ENCODE measurements at regions not wholly inside any gene's neighbourhood (a gene's known extent, or its start where the extent isn't known, plus 50 kb on each side); places are given as distances from the start of the nearest gene placed in this dataset.

DNA sequence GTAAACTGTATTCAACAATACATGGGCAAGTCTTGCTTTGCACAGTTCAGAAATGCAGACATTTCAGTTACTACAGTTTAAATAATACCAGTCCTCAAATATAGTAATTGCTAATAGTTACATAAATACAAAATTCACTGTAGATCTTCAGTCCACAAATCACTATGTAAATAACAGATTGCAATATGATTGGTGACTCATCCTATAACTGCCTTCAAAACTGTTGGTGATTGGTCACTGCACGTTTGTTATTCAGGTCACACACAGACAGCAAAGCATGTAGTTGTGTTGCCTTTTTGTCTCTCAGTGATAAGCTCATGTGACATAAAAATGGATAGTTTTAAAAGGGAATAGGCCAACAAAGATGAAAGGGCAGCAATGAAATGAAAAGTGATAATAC is 186.5 kb upstream of the CTTNBP2NL start:
- DNase-seq (ENCODE audit: low read depth in 4 of 4, low spot score in 1 of 4): no peak

- DNase-seq (ENCODE audit: low read depth in 4 of 4, low spot score in 1 of 4): no peak
These were observed 176.7 kb upstream of the CTTNBP2NL start for GRCh38 chr1:112219267-112219666.

GRCh38 chr1:112230232-112230631 is 165.8 kb upstream of the CTTNBP2NL start:
- DNase-seq (ENCODE audit: low read depth in 4 of 4, low spot score in 1 of 4): no peak

GRCh38 chr1:112231331-112231730 is 164.7 kb upstream of the CTTNBP2NL start:
- DNase-seq (ENCODE audit: low read depth in 4 of 4, low spot score in 1 of 4): no peak

- no peak for DNase-seq (ENCODE audit: low read depth in 4 of 4, low spot score in 1 of 4)
These were observed 163.2 kb upstream of the CTTNBP2NL start for GRCh38 chr1:112232848-112233247.

GRCh38 chr1:112234710-112235109 is 161.3 kb upstream of the CTTNBP2NL start:
- no peak for DNase-seq (ENCODE audit: low read depth in 4 of 4, low spot score in 1 of 4)

DNA sequence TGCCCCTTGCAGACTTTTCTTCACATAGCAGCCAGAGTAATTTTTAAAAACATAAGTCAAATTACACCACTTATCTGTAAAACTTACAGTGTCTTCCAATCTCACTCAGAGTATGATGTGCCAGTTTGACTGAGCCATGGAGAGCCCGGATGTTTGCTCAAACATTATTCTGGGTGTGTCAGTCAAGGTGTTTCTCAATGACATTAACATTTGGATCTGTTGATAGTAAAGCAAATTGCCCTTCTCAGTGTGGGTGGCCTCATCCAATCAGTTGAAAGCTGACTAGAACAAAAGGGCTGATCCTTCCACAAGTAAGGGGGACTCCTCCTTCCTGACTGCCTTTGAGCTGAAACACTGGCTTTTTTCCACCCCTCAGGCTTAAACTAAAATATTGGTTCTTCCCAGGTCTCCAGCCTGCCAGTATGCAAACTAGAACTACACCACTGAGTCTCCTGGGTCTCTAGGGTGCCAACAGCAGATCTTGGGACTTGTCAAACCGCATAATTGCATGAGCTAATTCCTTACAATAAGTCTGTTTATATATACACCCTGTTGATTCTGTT is 157.9 kb upstream of the CTTNBP2NL start:
- no peak for DNase-seq (ENCODE audit: low read depth in 4 of 4, low spot score in 1 of 4)

DNA sequence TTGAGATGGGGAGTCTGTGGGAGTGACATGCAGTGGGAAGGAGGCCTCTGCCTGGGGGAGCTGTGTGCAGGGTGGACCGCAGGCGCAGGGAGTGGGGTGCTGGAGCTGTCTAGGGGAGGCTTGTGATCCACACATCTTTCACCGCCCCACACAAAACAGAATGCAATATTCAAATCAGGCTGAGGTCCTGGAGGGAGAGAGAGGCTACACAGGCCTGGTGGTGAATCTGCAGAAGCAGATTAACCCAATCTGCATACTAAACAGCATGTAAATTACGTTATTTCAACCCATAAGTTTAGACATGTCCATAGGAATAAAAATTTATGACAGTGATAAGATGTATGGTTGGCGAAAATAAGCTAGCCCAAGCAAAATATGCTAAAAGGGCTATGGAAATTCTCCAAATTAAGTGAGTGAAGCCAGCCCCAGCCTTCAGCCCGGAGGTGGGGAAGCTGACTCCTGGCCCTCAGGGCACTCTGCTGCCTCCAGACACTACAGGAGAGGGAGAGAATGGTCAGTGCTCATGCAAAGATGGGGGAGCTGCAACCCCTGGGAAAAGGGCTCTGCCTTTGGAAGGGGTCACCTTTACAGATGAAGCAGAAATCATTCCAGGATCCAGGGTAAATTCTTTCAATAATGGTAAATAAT is 156.2 kb upstream of the CTTNBP2NL start:
- no peak for DNase-seq (ENCODE audit: low read depth in 4 of 4, low spot score in 1 of 4)

GRCh38 chr1:112242470-112242869 is 153.5 kb upstream of the CTTNBP2NL start:
- DNase-seq (ENCODE audit: low read depth in 4 of 4, low spot score in 1 of 4): no peak

DNA sequence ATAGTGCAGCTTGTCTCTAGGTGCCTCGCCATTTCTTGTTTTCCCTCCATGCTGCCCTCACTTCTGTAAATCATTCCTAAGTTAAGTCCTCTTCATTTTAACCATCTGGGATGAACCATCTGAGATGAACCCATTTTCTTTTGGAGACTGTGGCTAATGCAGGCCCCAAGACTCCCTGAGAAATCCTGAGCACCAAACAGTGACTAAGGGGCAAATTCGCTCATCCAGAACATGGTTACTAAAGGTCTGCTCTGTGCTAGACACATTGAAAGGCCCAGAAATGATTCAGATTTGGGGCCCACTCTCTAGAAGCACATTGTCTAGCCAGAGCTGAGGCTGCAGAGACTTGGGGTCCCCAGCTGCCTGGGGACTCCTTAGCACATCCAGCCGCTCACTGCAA is 151.9 kb upstream of the CTTNBP2NL start:
- no peak for DNase-seq (ENCODE audit: low read depth in 4 of 4, low spot score in 1 of 4)

GRCh38 chr1:112245114-112245513 is 150.9 kb upstream of the CTTNBP2NL start:
- no peak for DNase-seq (ENCODE audit: low read depth in 4 of 4, low spot score in 1 of 4)

DNA sequence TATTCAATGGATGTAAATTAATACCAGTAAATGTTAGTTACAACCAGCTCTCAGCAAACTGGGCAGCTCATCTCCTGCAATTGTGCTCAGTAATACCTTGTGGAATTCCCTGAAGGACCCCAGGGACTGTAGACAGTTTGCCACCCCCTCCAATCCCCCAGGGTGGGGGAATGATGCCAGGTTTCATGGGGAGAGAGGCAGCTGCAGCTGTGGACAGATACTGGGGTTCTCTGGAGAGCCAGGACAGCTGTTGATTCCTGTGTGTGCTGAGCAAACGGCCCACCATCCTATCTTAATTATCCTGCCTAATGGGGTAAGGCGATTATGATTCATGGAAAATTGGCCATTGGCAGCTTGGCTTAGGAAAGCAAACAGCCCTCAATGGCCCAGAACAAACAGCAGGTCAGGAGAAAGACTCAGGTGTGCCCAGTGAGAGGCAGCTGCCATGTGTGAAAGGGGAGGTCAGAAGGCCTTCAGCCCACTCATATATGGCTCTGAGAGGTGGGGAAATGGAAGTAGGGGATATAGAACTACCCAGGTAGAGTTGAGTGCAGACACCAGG is 148.9 kb upstream of the CTTNBP2NL start:
- DNase-seq (ENCODE audit: low read depth in 4 of 4, low spot score in 1 of 4): no peak

DNA sequence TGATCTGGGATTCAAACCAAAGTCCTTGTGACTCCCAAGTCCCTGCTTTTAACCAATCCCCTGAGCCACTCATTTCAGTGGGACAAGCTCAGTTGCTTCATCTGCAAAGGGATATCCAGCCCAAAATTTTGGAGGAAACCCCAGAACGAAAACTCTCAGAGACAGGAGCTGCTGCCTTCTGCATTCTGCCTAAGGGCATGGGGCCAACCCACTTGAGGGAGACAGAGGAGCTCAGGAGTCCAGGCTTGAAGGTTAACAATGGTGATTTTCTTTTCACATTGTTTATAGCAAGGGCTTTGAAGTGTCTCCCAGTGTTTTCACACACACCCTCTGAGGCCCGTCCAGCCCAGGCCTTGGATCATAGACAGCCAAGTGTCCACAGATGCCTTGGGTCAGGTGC is 148.1 kb upstream of the CTTNBP2NL start:
- DNase-seq (ENCODE audit: low read depth in 4 of 4, low spot score in 1 of 4): no peak

DNA sequence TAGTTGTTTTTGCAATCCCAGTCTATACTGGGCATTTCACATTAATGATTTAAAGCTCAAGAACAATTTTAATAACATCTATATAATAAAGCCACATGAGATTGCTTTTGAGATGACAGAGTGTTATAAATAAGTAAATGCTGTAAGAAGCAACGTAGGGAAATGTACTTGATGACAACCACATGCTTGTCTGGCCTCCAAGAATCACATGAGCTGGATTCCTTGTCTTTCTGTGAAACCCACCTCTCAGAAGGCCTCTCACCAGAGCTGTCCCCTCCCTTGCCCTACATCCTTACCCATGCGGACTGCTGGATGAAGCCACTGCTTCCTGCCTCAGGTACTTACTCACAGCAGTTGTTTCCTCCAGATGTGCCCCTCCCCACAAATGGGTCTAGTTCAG is 145.1 kb upstream of the CTTNBP2NL start:
- no peak for DNase-seq (ENCODE audit: low read depth in 4 of 4, low spot score in 1 of 4)

DNA sequence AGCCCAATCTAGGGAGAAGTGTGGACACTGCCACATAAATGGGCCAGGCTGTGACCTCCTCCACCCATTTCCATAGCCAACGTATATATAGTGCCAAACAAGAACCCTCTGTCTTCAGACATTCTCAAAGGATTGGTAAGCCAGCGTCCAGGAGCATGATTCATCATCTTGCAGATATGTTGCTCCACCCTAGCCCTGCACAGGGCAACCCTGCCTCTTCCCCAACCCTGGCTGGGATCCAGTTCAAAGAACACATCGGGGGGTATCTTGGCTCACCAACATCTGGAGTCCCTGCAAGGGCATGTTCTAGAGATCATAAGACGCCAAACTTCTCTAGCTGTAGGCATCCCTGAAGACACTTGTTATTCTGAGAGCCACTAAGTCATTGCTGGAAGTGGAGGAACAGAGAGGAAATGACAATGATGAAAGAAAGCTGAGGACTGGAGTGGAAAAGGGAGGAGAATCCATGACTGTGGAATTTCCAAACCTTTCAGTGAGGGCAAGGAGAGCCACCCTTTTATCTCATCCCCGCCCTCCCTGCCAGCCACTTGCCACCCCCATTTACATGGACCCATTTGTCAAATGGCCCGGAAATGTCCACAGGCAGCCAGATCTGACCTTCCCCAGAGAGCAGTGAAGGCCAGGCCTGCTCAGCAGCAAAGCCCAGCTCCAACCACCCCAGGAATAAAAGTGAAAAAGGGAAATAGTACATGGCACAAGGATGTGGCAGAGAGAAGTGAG is 144.1 kb upstream of the CTTNBP2NL start:
- DNase-seq (ENCODE audit: low read depth in 4 of 4, low spot score in 1 of 4): no peak

GRCh38 chr1:112253366-112253765 is 142.6 kb upstream of the CTTNBP2NL start:
- no peak for DNase-seq (ENCODE audit: low read depth in 4 of 4, low spot score in 1 of 4)

DNA sequence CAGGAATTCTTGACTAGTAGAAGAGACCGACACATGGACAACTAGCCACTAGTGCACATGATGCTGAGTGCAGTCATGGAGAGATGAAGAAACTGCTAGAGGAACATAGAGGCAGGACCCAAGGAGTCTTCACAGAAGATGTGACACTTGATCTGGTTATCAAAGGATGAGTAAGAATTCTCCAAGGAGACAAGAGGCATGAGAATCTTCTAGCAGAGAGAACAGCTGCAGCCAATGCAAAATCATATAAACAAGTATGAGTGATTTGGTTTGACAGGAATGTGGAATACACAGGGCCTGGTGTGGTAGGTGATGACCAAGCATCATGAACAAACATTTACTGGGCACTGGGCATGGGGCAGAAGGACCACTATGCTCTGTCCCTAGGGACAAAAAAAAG is 140.9 kb upstream of the CTTNBP2NL start:
- no peak for DNase-seq (ENCODE audit: low read depth in 4 of 4, low spot score in 1 of 4)

GRCh38 chr1:112256411-112256810 is 139.6 kb upstream of the CTTNBP2NL start:
- no peak for DNase-seq (ENCODE audit: low read depth in 4 of 4, low spot score in 1 of 4)

- DNase-seq (ENCODE audit: low read depth in 4 of 4, low spot score in 1 of 4): no peak
These were observed 138.8 kb upstream of the CTTNBP2NL start for GRCh38 chr1:112257043-112257835.

- no peak for DNase-seq (ENCODE audit: low read depth in 4 of 4, low spot score in 1 of 4)
These were observed 135.3 kb upstream of the CTTNBP2NL start for GRCh38 chr1:112260699-112261098.

GRCh38 chr1:112262316-112262715 is 133.7 kb upstream of the CTTNBP2NL start:
- no peak for DNase-seq (ENCODE audit: low read depth in 4 of 4, low spot score in 1 of 4)

Measured in stimulated activated CD4-positive, alpha-beta T cell treated with anti-CD3 and anti-CD28 coated beads, Interleukin-1b, Interleukin-23, amount 100 ng/mL, for 24 hours (primary cell).